T-helper 17 cell (primary cell): ENCODE measurements at regions not wholly inside any gene's neighbourhood (a gene's known extent, or its start where the extent isn't known, plus 50 kb on each side); places are given as distances from the start of the nearest gene placed in this dataset.

Experiments
- ATAC-seq: fragments of 150-1000 bp; cut with Tn5 transposase; 2 replicates; pipeline ENCODE4 v1.10.0; 2021; ENCODE audit warnings: mild to moderate bottlenecking, moderate library complexity
- DNase-seq, 3 donors: peaks; one replicate each; pipeline versions ENCODE4 v3.0.0 to v3.0.0-alpha.2; 2020 to 2021
- H3K9me3 ChIP-seq: one replicate; pipeline ENCODE4 v1.7.0; 2013; ENCODE audit warnings: low read length, mild to moderate bottlenecking; ENCODE audit not compliant: control insufficient read depth, poor library complexity, severe bottlenecking
- H3K27ac Mint-ChIP-seq: one replicate; pipeline ENCODE4 v1.8.0; 2022; ENCODE audit warnings: mild to moderate bottlenecking, moderate library complexity, mixed read lengths
- H3K27me3 Mint-ChIP-seq: one replicate; pipeline ENCODE4 v1.8.0; 2022; ENCODE audit warnings: mixed read lengths
- H3K36me3 Mint-ChIP-seq: one replicate; pipeline ENCODE4 v1.8.0; 2022; ENCODE audit warnings: low read depth, mixed read lengths
- H3K4me1 Mint-ChIP-seq: one replicate; pipeline ENCODE4 v1.8.0; 2022; ENCODE audit warnings: mild to moderate bottlenecking, mixed read lengths
- H3K4me3 Mint-ChIP-seq: one replicate; pipeline ENCODE4 v1.8.0; 2022; ENCODE audit warnings: mild to moderate bottlenecking, moderate library complexity, mixed read lengths

DNA sequence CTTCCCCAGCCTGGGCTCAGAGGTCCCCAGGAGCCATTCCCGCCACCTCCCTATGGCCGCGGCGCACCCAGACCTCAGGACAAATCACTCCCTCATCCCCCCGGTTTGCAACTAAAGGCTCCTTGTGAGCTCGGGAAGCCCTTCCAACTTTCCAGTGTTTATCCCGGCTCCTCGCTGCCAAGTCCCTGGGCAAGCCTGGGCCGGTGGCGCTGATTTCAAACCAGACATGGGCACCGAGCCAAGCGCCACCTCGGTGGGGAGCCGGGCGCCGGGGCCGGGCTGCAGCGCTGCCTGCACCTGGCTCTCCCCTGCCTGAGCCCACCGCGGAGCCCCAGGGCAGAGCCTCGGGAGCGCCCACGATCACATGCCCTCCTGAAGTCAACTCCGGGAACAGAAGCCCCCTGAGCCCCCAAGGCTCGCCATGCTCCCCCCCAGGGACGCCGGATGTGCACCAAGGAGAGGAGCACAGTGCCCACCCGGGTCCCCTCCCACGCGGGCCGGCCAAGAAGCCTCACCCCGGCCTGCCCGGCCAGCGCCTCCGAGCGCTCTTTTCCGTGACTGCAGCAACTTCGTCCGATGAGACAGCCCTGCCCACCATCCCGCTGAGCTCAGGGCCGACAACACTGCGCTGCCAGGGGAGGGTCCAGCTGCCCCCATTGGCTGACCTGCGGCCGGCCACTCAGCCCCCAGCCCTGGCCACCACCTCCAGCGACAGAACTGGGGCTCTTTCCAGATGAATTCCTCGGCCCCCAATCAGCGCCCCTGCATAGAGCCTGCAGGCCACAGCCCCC lies 50.0 kb downstream of the NCOR2 start:
- ATAC-seq (no peak), DNase-seq (no peak)
- Mint-ChIP-seq H3K4me1 (peaks cover 14% of the 10 kb centered on the region), H3K27ac (peak overlapping the region; percentile 43), H3K4me3 (no peak overlapping the region), H3K27me3 (no peaks in the 10 kb centered on the region), H3K36me3 (no peaks in the 10 kb centered on the region)
- no peaks in the 10 kb centered on the region for H3K9me3 ChIP-seq

DNA sequence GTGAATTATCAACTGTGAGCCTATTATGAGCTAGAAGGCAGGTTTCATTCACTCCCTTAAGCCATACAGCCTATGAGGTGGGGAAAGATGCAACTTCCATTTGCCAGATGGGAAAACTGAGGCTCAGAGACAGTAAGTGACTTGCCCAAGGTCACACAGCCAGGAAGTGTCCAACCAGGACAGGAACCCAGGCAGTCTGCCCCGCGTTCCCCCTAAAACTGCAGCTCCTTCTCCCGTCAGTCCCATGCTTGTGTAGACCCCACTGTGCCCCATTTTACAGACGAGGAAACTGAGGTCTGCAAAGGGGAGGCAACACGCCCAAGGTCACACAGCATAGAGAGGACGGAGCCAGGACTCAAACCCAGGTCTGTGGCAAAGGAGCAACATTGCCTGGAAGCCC lies 50.6 kb downstream of the NCOR2 start:
- Mint-ChIP-seq H3K36me3 (no peaks in the 10 kb centered on the region), H3K27me3 (no peaks in the 10 kb centered on the region), H3K4me1 (peaks cover 16% of the 10 kb centered on the region), H3K27ac (no peak overlapping the region), H3K4me3 (no peak overlapping the region)
- ATAC-seq (no peak), DNase-seq (no peak)
- H3K9me3 ChIP-seq = no peaks in the 10 kb centered on the region

DNA sequence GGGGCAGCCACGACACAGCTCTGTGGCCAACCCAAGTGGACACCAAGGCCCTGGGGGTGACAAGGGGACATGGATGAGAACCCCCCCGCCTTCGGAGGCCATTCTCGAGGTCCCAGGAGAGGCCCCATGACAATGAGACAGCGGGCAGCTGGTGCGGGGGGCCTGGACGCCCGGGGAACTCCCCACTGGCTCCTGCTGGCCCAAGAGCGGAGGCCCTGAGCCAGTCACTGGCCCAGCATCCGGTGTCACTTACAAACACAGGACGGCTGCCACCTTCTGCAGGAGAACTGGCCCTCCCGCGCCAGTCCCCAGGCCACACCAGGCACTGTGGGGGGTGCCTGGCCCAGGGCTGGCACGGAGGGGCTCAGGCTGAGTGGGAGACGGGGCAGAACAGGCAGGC lies 51.4 kb downstream of the NCOR2 start:
- H3K36me3 Mint-ChIP-seq = no peaks in the 10 kb centered on the region
- no peak for ATAC-seq

DNA sequence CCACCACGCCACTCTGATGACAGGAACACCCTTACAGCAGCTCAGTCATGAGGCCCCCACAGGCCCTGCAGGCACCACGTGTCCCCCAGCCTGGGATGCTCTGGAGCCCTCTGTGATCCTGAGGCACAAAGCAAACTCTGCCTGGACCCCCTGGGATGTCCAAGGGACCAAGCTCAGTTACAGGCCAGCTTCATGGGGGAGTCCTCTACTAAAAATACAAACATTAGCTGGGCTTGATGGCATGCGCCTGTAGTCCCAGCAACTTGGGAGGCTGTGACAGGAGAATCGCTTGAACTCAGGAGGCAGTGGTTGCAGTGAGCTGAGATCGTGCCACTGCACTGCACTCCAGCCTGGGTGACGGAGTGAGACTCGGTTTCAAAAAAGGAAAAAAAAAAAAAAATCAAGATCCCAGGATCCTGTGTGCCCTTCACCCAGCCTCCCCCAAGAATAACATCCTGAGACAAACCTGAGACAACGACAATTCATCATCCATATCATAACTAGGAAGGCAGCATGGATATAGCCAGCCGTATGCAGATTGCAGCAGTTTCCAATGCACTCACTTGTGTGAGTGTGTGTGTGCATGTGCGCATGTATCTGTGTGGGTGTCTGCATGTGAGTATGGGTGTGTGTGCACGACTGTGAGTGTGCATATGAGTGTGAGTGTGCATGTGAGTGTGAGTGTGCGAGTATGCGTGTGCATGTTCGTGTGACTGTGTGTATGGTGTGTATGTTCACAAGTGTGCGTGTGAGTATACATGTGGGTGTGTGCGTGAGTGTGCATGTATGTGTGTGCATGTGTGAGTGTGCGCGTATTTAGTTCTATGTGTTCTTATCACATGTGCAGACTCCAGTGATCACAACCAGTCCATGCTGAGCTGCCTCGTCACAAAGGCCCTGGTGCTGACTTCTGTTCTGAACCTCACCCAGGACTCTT lies 52.1 kb downstream of the NCOR2 start:
- H3K27ac Mint-ChIP-seq = peak overlapping the region; percentile 14
- peaks cover 20% of the 10 kb centered on the region for H3K4me1 Mint-ChIP-seq
- no peaks in the 10 kb centered on the region for H3K36me3 Mint-ChIP-seq
- no peaks in the 10 kb centered on the region for H3K9me3 ChIP-seq
- ATAC-seq (no peak), DNase-seq (no peak)
- no peaks in the 10 kb centered on the region for H3K27me3 Mint-ChIP-seq
- no peak overlapping the region for H3K4me3 Mint-ChIP-seq

More for the DNA sequence above, 51.4 kb downstream of the NCOR2 start:
- DNase-seq = no peak
- no peak overlapping the region for H3K27ac Mint-ChIP-seq
- H3K4me1 Mint-ChIP-seq = peaks cover 16% of the 10 kb centered on the region
- H3K4me3 Mint-ChIP-seq = no peak overlapping the region
- H3K9me3 ChIP-seq = no peaks in the 10 kb centered on the region
- no peaks in the 10 kb centered on the region for H3K27me3 Mint-ChIP-seq

DNA sequence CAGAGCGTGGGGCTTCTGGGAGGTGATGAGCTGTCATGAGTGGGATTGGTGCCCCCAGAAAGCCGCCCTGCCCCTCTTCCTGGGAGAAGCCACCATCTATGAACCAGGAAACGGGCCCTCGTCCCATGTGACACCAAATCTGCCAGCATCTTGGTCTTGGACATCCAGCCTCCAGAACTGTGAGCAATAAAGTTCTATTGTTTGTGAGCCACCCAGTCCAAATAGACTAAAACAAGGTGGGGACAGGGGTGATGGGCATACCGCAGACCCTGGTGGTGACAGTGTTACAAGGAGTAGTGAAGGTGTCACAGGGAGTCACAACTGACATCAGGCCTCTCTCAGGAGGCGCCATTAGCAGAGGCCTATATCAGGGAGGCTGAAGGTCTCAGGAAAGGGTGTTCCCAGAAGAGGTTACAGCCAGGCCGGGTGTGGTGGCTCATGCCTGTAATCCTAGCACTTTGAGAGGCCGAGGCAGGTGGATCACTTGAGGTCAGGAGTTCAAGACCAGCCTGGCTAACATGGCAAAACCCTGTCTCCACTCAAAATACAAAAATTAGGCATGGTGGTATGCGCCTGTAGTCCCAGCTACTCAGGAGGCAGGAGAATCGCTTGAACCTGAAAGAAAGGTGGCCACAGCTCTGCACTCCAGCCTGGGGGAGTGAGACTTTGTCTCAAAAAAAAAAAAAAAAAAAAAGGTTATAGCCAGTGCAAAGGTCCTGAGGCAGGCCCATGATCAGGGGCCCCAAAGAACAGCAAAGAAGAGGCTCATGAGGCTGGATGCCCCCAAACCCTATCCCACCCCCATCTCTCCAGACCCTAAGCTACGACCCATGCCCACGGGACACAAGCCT lies 53.0 kb downstream of the NCOR2 start:
- no peak for DNase-seq
- Mint-ChIP-seq H3K4me1 (peaks cover 15% of the 10 kb centered on the region), H3K27me3 (no peaks in the 10 kb centered on the region), H3K4me3 (no peak overlapping the region), H3K36me3 (no peaks in the 10 kb centered on the region), H3K27ac (peak overlapping the region; percentile 14)
- H3K9me3 ChIP-seq = no peaks in the 10 kb centered on the region
- no peak for ATAC-seq

DNA sequence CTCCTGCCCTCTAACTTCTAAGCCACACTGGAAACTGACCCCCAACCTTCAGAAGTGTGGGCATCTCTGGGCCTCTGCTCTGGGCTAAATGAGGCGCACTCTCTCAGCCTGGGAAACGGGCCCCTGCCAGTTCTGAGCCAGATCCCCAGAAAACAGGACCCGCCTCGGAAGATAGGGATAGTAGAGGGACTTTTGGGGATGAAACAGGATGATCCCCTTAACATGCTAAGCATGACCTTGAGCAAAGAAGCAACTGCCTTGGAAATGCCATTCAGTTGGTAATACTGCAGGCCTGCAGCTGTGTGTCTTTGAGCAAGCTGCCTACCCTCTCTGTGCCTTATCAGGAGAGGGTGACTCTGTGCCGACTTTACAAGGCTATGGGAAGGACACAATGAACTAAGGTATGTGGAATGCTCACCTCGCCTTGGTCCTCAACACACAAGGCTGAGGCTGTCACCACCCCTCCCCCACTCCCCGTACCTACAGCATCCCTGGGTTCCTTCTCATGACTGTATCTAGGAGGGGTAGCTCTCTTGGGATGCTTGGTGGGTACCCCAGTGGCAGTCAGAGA lies 54.0 kb downstream of the NCOR2 start:
- Mint-ChIP-seq H3K27me3 (no peaks in the 10 kb centered on the region), H3K4me1 (peaks cover 16% of the 10 kb centered on the region), H3K4me3 (no peak overlapping the region), H3K27ac (peak overlapping the region; percentile 6), H3K36me3 (no peaks in the 10 kb centered on the region)
- no peak for DNase-seq
- no peak for ATAC-seq
- H3K9me3 ChIP-seq = no peaks in the 10 kb centered on the region

DNA sequence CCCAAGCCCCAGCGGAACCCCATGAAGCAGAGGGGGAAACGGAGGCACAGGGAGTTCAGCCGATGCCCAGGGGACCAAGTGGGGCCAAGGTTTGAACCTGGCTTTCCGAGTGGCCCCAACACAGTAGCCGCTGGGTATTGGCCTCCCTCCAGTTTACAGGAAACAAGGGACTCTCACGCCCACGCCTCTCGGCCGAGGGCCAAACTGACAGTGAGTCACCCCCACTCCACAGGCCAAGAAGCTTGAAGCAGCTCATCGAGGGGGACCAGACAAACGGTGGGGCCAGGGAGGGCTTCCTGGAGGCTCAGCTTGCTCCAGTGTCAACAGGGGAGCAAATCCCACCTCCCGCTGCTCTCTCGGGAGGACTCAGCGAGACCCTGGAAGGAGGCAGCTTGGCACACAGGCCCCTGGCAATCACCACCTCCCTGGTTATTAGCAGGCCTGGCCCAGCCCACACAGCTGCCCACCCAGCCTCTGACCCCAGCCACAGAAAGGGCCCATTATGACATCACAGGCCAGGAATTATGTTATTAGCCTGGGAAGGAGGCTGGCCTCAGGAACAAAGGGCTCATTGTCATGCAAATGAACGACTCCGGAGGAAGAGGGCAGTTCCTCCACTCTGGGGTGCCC lies 54.6 kb downstream of the NCOR2 start:
- peak overlapping the region; percentile 6 for H3K27ac Mint-ChIP-seq
- no peaks in the 10 kb centered on the region for H3K9me3 ChIP-seq
- ATAC-seq (no peak), DNase-seq (no peak)
- peaks cover 15% of the 10 kb centered on the region for H3K4me1 Mint-ChIP-seq
- H3K36me3 Mint-ChIP-seq = no peaks in the 10 kb centered on the region
- H3K27me3 Mint-ChIP-seq = no peaks in the 10 kb centered on the region
- H3K4me3 Mint-ChIP-seq = no peak overlapping the region

DNA sequence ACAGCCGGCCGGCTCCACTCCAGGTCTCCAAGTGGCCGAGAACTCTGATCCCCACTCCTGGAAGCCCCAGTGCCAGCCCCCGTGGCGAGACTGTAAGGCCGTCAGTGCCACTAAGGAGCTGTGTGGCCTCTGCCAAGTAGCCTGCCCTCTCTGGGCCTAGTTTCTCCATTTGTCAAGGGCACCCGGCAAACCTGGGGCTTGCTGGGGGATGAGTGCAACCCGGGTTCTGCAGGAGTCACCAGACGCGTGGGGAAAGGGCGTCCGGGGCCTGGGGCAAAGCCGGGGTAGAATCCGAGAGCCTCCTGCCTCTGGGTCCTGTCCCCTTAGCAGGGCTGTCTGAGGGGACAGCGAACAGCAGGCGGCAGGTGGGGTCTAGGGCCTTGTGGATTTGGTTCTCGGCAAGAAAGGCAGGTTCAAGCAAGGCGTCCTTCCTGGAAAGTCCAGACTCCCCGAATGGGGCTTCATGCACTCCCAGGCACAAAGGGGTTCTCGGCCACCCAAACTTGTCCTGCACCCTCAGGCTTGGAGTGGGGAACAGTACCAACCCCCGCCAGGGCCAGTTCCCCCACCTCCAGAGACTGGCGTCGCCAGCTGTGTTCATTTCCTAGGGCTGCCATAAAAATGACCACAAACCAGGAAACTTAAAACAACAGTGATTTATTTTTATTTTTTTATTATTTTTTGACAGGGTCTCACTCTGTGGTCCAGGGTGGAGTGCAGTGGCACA lies 56.0 kb downstream of the NCOR2 start:
- Mint-ChIP-seq H3K27me3 (no peaks in the 10 kb centered on the region), H3K4me1 (peaks cover 22% of the 10 kb centered on the region), H3K27ac (peak overlapping the region; percentile 82), H3K4me3 (no peak overlapping the region), H3K36me3 (no peaks in the 10 kb centered on the region)
- DNase-seq (no peak), ATAC-seq (no peak)
- H3K9me3 ChIP-seq = no peaks in the 10 kb centered on the region

DNA sequence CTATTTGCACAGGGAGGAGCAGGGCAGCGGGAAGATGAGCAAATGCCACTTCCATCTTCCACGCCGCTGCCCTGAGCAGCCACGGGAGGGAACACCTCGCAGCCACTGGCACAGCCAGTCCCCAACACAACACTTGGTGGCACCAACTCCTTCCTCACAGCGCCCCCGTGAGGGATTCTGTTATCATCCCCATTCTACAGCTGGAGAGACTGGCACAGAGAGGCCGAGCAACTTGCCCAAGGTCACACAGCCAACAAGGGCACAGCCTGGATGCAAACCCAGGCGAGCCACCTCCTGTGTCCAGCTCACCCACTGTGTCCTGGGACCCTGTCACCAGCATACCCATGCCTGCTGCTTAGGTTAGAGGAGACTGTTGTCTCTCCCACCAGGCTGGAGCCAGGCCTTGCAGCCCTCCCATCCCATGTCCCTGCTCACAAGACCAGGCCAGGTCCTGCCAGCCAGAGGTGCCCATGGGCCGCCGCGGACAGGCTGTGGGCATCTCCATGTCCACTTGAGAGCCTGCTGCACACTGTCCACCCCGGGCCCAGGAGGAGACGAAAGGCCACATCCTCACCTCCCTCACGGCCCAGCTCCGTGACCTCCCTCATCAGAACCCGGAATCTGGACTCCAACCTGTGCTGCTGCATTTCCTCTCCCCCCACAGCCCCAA lies 57.0 kb downstream of the NCOR2 start:
- no peaks in the 10 kb centered on the region for H3K27me3 Mint-ChIP-seq
- peak overlapping the region; percentile 82 for H3K27ac Mint-ChIP-seq
- no peaks in the 10 kb centered on the region for H3K36me3 Mint-ChIP-seq
- H3K4me1 Mint-ChIP-seq = peaks cover 24% of the 10 kb centered on the region
- H3K9me3 ChIP-seq = no peaks in the 10 kb centered on the region
- DNase-seq (no peak), ATAC-seq (no peak)
- H3K4me3 Mint-ChIP-seq = no peak overlapping the region

DNA sequence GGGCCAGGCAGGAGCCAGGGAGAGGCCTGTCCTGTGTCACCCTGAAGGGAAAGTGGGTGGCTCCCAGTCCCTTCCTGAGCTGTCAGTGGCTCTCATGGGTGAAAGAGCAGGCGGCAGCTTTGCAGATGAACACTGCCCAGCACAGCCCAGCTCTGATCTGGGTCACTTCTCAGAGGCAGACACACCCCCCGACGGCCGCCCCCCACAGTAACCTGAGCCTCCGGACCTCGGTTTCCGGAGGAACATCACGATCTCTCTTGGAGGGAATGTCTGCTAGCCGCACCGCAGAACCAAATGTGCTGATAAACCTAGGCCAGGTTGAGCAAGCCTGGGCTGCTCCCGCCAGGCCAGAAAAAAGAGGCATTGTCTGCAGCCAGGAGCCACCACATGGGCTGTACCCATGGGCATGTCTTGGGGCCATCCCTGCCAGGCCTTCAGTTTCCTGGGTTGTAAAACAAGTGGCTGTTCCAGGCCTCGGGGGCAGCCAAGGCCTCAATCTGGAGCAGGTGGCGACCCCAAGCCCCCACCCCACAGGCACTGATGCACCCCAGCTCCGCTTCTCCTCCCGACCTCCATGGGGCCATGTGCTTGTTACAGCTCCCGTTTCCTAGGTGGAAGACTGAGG lies 57.6 kb downstream of the NCOR2 start:
- ATAC-seq (no peak), DNase-seq (no peak)
- Mint-ChIP-seq H3K27ac (no peak overlapping the region), H3K36me3 (no peaks in the 10 kb centered on the region), H3K4me1 (peaks cover 26% of the 10 kb centered on the region), H3K27me3 (no peaks in the 10 kb centered on the region), H3K4me3 (no peak overlapping the region)
- no peaks in the 10 kb centered on the region for H3K9me3 ChIP-seq

DNA sequence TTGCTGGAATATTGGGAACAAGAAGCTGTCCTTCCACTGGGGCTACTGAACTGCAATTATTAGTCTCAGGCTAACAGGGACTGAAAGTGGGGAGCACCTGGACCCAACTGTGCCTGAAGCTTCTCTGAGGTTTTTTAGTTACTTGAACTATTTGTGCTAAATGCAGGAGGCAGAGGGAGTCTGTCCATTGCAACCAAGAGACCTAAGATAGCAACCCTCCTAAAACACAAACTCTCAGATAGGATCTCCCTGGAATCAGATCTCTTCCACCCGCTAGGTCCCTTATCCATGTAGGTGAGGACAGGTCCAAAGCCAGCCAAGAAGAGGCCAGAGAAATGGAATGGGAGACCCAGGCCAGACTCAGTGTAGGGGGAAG lies 58.1 kb downstream of the NCOR2 start:
- ATAC-seq (no peak), DNase-seq (no peak)
- Mint-ChIP-seq H3K4me1 (peaks cover 26% of the 10 kb centered on the region), H3K27ac (no peak overlapping the region), H3K27me3 (no peaks in the 10 kb centered on the region), H3K4me3 (no peak overlapping the region), H3K36me3 (no peaks in the 10 kb centered on the region)
- no peaks in the 10 kb centered on the region for H3K9me3 ChIP-seq
